ENCODE measurements at regions not wholly inside any gene's neighbourhood (a gene's known extent, or its start where the extent isn't known, plus 50 kb on each side); places are given as distances from the start of the nearest gene placed in this dataset.
"Not testable (repeated sequence)": the region's sequence is repeated elsewhere in the genome, so short reads cannot be mapped to it uniquely, and the experiment has no call there.

DNA sequence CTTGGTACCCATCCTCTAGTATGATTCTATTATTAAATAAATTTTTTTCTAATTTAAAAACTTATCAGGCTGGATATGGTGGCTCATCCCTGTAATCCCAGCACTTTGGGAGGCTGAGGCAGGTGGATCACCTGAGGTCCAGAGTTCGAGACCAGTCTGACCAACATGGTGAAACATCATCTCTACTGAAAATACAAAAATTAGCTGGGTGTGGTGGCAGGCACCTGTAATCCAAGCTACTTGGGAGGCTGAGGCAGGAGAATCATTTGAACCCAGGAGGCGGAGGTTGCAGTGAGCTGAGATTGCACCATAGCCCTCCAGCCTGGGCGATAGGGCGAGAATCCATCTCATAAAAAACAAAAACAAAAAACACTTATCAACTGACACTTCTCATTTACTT, 639.0 kb downstream of the IRS1 start:
- TF ChIP-seq, protein P1, sequence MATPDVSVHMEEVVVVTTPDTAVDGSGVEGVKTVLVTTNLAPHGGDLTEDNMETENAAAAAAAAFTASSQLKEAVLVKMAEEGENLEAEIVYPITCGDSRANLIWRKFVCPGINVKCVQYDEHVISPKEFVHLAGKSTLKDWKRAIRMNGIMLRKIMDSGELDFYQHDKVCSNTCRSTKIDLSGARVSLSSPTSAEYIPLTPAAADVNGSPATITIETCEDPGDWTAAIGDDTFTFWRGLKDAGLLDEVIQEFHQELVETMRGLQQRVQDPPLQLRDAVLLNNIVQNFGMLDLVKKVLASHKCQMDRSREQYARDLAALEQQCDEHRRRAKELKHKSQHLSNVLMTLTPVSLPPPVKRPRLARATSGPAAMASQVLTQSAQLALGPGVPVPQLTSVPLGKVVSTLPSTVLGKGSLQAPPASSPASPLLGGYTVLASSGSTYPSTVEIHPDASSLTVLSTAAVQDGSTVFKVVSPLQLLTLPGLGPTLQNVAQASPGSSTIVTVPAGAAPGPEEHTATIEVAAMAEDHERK (CRISPR knock-in tag; IDR thresholded peaks at IDR 0.05; ENCODE audit: low read depth) = not testable (repeated sequence)
- TF ChIP-seq ZNF20 (CRISPR knock-in tag; IDR thresholded peaks at IDR 0.05); TAF15 (IDR thresholded peaks at IDR 0.05; ENCODE audit: low read depth, low read length, poor library complexity, severe bottlenecking); RFX5 (IDR thresholded peaks at IDR 0.05; ENCODE audit: low read depth, low read length); ZNF329 (CRISPR knock-in tag; IDR thresholded peaks at IDR 0.05; ENCODE audit: low read depth); PITX1 (CRISPR knock-in tag; IDR thresholded peaks at IDR 0.05); MXI1 (IDR thresholded peaks at IDR 0.05; ENCODE audit: borderline replicate concordance, low read depth, low read length): not testable (repeated sequence)
- TF ChIP-seq, protein P2, sequence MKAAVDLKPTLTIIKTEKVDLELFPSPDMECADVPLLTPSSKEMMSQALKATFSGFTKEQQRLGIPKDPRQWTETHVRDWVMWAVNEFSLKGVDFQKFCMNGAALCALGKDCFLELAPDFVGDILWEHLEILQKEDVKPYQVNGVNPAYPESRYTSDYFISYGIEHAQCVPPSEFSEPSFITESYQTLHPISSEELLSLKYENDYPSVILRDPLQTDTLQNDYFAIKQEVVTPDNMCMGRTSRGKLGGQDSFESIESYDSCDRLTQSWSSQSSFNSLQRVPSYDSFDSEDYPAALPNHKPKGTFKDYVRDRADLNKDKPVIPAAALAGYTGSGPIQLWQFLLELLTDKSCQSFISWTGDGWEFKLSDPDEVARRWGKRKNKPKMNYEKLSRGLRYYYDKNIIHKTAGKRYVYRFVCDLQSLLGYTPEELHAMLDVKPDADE (CRISPR knock-in tag; IDR thresholded peaks at IDR 0.05) = not testable (repeated sequence)
